Erythroblast (primary cell): ENCODE measurements at regions not wholly inside any gene's neighbourhood (a gene's known extent, or its start where the extent isn't known, plus 50 kb on each side); places are given as distances from the start of the nearest gene placed in this dataset.

ENCODE experiments used
- GATA1 ChIP-seq: IDR thresholded peaks from 2 replicates; pipeline ENCODE4 v1.6.1; 2011; ENCODE audit warnings: low read depth, mild to moderate bottlenecking, control low read depth, low read length, moderate library complexity
- POLR2A ChIP-seq: IDR thresholded peaks from 2 replicates; pipeline ENCODE4 v1.6.1; 2011; ENCODE audit warnings: mild to moderate bottlenecking, low read length

- TF ChIP-seq POLR2A (no peak), GATA1 (no peak)
Observed at GRCh38 chr2:8594731-8595427, 87.0 kb upstream of the ID2 start.
